GM21515 (cell line): ENCODE measurements at regions not wholly inside any gene's neighbourhood (a gene's known extent, or its start where the extent isn't known, plus 50 kb on each side); places are given as distances from the start of the nearest gene placed in this dataset.

Source experiments
- ATAC-seq: cut with Tn5 transposase; IDR thresholded peaks from one replicate; pipeline ENCODE4 v1.9.1; 2021; ENCODE audit not compliant: unreplicated experiment

DNA sequence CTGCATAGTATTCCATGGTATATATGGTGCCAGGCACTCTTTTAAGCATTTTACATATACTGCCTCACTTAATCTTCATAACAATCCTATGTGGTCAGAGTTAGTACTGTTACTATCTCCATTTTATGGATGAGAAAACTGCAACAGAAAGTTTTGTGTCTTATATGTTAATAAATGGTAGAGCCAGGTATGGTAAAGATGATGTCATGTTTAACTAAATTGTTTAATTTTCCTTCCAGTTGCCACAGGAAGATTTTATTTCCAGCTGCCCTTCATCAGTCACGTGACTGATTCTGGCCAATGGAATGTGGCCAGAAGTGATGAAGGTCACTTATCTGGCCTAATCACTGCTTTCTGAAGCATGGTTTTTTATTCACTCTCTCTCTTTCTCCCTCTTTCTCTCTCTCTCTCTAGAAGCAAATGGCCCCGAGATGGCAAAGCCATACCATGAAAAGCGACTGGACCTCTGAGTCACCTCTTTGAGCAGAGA, 75.7 kb upstream of the BTBD3 start:
- ATAC-seq, result no peak

GRCh38 chr20:11843289-11843688, 74.4 kb upstream of the BTBD3 start:
- no peak for ATAC-seq

- ATAC-seq, result no peak
Observed at GRCh38 chr20:11844691-11845090, 73.0 kb upstream of the BTBD3 start.

DNA sequence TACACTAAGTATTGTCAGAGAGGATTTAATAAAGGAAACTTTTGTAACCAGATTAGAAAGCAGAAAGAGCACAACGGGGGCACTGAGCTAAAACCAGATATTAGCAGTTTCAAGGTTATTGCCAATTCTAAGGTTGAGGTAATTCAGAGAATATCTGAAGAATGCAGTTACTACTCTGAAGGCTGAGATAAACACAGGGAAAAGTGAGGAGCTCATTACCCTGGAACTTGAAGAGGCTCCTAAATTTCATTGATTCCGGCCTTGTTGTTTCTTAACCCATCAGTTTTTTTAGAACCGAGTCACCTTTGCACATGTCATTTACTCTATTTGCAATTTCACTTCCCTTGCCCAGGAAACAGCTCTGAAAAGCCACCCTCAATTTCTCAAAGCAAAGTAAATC, 72.4 kb upstream of the BTBD3 start:
- no peak for ATAC-seq

GRCh38 chr20:11846131-11846530, 71.6 kb upstream of the BTBD3 start:
- no peak for ATAC-seq

GRCh38 chr20:11847827-11848226, 69.9 kb upstream of the BTBD3 start:
- ATAC-seq, result no peak

GRCh38 chr20:11849270-11849915, 68.3 kb upstream of the BTBD3 start:
- ATAC-seq, result no peak

GRCh38 chr20:11849976-11850670, 67.6 kb upstream of the BTBD3 start:
- ATAC-seq, result no peak

- no peak for ATAC-seq
Observed at GRCh38 chr20:11850901-11851300, 66.8 kb upstream of the BTBD3 start.

GRCh38 chr20:11851646-11852045, 66.0 kb upstream of the BTBD3 start:
- no peak for ATAC-seq

DNA sequence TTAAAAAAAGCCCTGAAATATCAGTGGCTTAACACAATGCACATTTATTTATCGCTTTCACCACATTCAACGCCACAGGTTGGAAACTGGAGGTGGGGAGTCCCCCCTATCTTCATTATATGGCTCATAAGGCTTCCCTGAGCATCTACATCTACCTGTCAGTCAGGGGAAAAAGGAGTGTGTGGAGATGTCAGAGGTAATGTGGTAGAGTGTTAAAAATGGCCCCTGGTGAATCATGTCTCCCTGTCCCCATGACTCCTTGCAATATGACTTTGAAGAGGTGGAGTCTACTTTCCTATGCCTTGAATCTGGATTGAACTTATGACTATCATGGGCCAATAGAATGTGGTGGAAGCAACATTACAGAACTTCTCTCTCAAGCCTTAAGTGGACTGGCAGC, 65.5 kb upstream of the BTBD3 start:
- no peak for ATAC-seq

DNA sequence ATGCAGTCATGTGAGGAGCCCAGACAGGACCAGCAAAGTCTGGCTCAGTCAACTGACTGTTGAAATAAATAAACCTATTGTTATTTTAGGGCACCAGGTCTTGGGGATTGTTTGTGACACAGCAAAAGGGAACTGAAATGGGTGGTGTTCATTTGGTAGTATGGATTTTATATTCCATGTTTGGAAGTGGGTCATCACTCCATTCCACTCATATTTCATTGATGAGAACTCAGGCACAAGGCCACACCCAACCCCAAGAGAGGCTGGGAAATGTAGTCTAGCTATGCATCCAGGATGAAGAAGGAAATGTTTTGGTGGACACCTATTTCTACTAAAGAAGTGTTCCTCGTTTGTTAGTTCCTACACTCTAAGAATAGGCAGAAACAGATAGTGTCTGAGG, 64.9 kb upstream of the BTBD3 start:
- ATAC-seq, result no peak

GRCh38 chr20:11853359-11853758, 64.3 kb upstream of the BTBD3 start:
- ATAC-seq, result no peak

GRCh38 chr20:11861479-11861878, 56.2 kb upstream of the BTBD3 start:
- no peak for ATAC-seq

DNA sequence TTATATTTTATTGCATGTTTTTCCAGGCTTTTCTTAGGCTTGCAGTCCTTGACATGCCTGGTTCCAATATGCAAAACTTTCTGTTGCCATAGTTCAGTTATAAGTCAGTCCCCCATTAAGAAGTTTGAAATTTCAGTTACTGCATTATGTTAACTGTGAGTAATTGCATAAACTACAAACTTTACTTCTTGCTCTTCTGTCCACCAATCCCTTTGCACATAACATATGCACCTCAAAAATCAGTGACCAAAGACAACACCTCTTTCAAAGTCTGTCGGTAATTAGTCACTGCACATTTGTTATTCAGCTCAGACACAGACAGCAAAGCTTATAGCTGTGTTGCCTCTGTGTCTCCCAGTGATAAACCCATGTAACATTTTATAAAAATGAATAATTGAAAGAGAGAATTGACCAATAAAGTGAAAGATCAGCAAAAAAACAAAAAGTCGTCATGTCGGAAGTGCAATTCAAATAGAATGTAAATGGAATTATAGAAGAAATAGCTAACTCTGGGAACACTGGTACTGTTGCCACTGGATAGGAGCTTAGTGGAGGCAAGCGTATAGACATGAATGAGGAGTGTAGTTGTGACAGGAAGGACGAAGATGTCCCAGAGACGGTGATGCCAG, 50.3 kb upstream of the BTBD3 start:
- no peak for ATAC-seq
